ENCODE measurements at regions not wholly inside any gene's neighbourhood (a gene's known extent, or its start where the extent isn't known, plus 50 kb on each side); places are given as distances from the start of the nearest gene placed in this dataset.

DNA sequence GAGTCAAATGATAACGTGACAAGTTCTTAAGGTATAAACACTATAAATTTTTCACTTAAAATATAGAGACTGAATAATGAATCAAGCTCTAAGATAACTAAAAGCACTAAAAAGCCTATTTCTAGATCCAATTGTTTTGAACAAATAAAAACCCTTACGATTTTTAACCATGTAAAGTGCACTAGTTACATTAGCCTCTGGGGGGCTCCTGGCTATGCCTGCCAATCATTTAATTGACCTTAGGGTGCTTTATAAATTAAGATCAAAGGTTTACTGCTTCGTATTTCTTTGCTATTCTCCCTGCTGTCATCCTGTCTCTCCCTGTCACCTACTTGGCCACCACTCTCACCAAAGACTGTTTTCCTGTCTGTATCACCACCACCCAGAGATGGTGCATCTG lies 133.4 kb downstream of the ESM1 start:
- no TSS peak for BruUV-seq (replicated peaks)
- POLR2A ChIA-PET: no interaction called here

DNA sequence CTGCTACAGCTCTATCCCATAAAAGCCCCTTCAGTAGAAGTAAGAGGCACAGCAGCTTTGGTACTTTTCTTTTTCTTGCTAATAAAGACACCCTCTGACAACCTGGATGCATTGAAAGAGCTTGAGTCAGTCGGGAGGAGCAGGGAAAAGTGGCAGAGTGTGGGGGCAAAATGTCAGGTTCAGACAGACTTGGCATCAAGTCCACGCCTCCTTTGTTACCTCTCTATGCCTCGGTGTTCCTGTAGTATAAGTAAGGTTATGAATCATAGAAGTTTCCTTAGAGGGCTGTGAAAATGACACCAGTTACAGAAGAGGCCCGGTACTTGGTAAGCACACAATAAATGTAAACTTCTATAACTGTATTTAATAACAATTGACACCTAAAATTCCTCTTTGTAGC lies 133.9 kb downstream of the ESM1 start:
- no peak overlapping the region for H3K4me3 ChIP-seq (replicated peaks in 1 of 2; ENCODE audit: low read depth in 1 of 2, low read length in 2 of 2)
- H3K9me2 ChIP-seq (ENCODE audit: insufficient read depth): no peaks in the 10 kb centered on the region
- H3K27me3 ChIP-seq (ENCODE audit: insufficient read depth, low read length): peaks cover 7% of the 10 kb centered on the region; the same call in 1 of the 2 replicates
- ATAC-seq (no peak), DNase-seq (ENCODE audit: low read depth, low spot score) (no peak)
- H3K4me1 ChIP-seq (ENCODE audit: control insufficient read depth in 1 of 2, insufficient read depth in 2 of 2, low read length in 2 of 2): no peaks in the 10 kb centered on the region
- no peak overlapping the region for H3K9ac ChIP-seq (ENCODE audit: low read length)
- no peaks in the 10 kb centered on the region for H3K36me3 ChIP-seq (ENCODE audit: control insufficient read depth in 1 of 2, insufficient read depth in 2 of 2, low read length in 2 of 2)
- intact Hi-C loops (cut with micrococcal nuclease): no loop called here
- ChIA-PET POLR2A (no interaction called here), RAD21 (ENCODE audit: low non-redundant PET in 1 of 2, low total read pairs in 2 of 2, uncharacterized antibody in 2 of 2, unreplicated experiment in 2 of 2) (no interaction called here), CTCF (interaction anchor here (1.2 to 3.9 kb wide), 6 partner anchors 16 to 396 kb away, joined by 3 to 17 read pairs (median 6); partner anchors contain the start of genes GPX8, HSPB3 and SNX18)
- no peak overlapping the region for H3K27ac ChIP-seq (ENCODE audit: low read depth, low read length)
- H3K79me2 ChIP-seq (ENCODE audit: insufficient read depth, low read length): no peaks in the 10 kb centered on the region
- no peaks in the 10 kb centered on the region for H4K20me1 ChIP-seq (ENCODE audit: insufficient read depth)
- no TSS peak for BruUV-seq (replicated peaks)
- no peak for TF ChIP-seq RAD21 (IDR thresholded peaks at IDR 0.05; ENCODE audit: low read depth)
- H3K4me2 ChIP-seq (ENCODE audit: low read length): no peak overlapping the region
- H2AFZ ChIP-seq (ENCODE audit: low read depth, low read length, poor library complexity, severe bottlenecking): no peak overlapping the region
- no peaks in the 10 kb centered on the region for H3K9me3 ChIP-seq (ENCODE audit: control insufficient read depth in 1 of 2, insufficient read depth in 1 of 2, low read depth in 1 of 2, low read length in 2 of 2)

More for the DNA sequence above, 133.4 kb downstream of the ESM1 start:
- no peaks in the 10 kb centered on the region for H3K4me1 ChIP-seq (ENCODE audit: control insufficient read depth in 1 of 2, insufficient read depth in 2 of 2, low read length in 2 of 2)
- no peak overlapping the region for H2AFZ ChIP-seq (ENCODE audit: low read depth, low read length, poor library complexity, severe bottlenecking)
- CTCF ChIA-PET: interaction anchor here (1.2 to 3.9 kb wide), 6 partner anchors 15 to 397 kb away, joined by 3 to 17 read pairs (median 6); partner anchors contain the start of genes GPX8, HSPB3 and SNX18
- RAD21 ChIA-PET (ENCODE audit: low non-redundant PET in 1 of 2, low total read pairs in 2 of 2, uncharacterized antibody in 2 of 2, unreplicated experiment in 2 of 2): no interaction called here
- no peaks in the 10 kb centered on the region for H3K9me2 ChIP-seq (ENCODE audit: insufficient read depth)
- H3K27ac ChIP-seq (ENCODE audit: low read depth, low read length): no peak overlapping the region
- H3K9me3 ChIP-seq (ENCODE audit: control insufficient read depth in 1 of 2, insufficient read depth in 1 of 2, low read depth in 1 of 2, low read length in 2 of 2): peaks cover 0 to 2% of the 10 kb centered on the region in 2 experiments; a peak in 1 of 4 replicates
- ATAC-seq (no peak), DNase-seq (ENCODE audit: low read depth, low spot score) (no peak)
- no peaks in the 10 kb centered on the region for H3K36me3 ChIP-seq (ENCODE audit: control insufficient read depth in 1 of 2, insufficient read depth in 2 of 2, low read length in 2 of 2)
- no peak overlapping the region for H3K4me3 ChIP-seq (replicated peaks in 1 of 2; ENCODE audit: low read depth in 1 of 2, low read length in 2 of 2)
- H3K4me2 ChIP-seq (ENCODE audit: low read length): no peak overlapping the region
- no peak for TF ChIP-seq ELF1 (IDR thresholded peaks at IDR 0.05; ENCODE audit: borderline replicate concordance, low read depth)
- TF ChIP-seq ZNF274 (IDR thresholded peaks at IDR 0.05; ENCODE audit: low read depth, low read length): no peak
- TF ChIP-seq, protein P1, sequence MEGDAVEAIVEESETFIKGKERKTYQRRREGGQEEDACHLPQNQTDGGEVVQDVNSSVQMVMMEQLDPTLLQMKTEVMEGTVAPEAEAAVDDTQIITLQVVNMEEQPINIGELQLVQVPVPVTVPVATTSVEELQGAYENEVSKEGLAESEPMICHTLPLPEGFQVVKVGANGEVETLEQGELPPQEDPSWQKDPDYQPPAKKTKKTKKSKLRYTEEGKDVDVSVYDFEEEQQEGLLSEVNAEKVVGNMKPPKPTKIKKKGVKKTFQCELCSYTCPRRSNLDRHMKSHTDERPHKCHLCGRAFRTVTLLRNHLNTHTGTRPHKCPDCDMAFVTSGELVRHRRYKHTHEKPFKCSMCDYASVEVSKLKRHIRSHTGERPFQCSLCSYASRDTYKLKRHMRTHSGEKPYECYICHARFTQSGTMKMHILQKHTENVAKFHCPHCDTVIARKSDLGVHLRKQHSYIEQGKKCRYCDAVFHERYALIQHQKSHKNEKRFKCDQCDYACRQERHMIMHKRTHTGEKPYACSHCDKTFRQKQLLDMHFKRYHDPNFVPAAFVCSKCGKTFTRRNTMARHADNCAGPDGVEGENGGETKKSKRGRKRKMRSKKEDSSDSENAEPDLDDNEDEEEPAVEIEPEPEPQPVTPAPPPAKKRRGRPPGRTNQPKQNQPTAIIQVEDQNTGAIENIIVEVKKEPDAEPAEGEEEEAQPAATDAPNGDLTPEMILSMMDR (IDR thresholded peaks at IDR 0.05 in 2 of 3, conservative IDR thresholded peaks at IDR 0.05 in 1 of 3; ENCODE audit: borderline replicate concordance in 1 of 3, insufficient read depth in 1 of 3, low read depth in 2 of 3, low read length in 2 of 3): peak in 2 of 3 experiments; percentile 32 to 40; a peak in 3 of 6 replicates
- H3K9ac ChIP-seq (ENCODE audit: low read length): no peak overlapping the region
- peaks cover 7% of the 10 kb centered on the region; the same call in 1 of the 2 replicates for H3K27me3 ChIP-seq (ENCODE audit: insufficient read depth, low read length)
- no peaks in the 10 kb centered on the region for H3K79me2 ChIP-seq (ENCODE audit: insufficient read depth, low read length)
- H4K20me1 ChIP-seq (ENCODE audit: insufficient read depth): no peaks in the 10 kb centered on the region
- intact Hi-C loops (cut with micrococcal nuclease): no loop called here

All from HCT116 (cell line).